GM21423 (cell line): ENCODE measurements at regions not wholly inside any gene's neighbourhood (a gene's known extent, or its start where the extent isn't known, plus 50 kb on each side); places are given as distances from the start of the nearest gene placed in this dataset.

ENCODE experiments used
- ATAC-seq: cut with Tn5 transposase; IDR thresholded peaks from one replicate; pipeline ENCODE4 v1.9.1; 2021; ENCODE audit warnings: mild to moderate bottlenecking, moderate library complexity; ENCODE audit not compliant: unreplicated experiment

DNA sequence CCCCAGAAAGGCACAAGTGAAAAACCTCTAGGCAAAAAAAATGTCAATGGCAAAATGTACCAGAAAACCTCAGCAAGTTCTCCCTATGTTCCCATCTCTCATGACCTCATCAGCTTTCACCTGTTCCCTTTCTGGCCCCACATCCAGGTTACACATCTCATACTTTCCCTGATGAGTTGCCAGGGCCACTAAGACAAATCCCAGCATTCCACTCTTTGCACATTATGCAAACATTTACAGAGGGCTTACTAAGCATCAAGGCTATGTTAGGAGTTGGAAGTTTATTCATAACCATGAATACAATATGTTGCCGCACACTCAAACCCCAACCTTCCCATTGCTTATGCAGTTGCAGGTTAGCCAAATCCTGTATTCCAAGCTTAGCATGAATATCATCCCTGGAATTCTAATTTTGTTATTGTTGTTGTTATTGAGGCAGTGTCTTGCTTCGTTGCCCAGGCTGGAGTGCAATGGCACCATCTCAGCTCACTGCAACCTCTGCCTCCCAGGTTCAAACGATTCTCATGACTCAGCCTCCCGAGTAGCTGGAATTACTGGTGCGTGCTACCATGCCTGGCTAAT, 129.3 kb upstream of the UBE2E2 start:
- no peak for ATAC-seq

DNA sequence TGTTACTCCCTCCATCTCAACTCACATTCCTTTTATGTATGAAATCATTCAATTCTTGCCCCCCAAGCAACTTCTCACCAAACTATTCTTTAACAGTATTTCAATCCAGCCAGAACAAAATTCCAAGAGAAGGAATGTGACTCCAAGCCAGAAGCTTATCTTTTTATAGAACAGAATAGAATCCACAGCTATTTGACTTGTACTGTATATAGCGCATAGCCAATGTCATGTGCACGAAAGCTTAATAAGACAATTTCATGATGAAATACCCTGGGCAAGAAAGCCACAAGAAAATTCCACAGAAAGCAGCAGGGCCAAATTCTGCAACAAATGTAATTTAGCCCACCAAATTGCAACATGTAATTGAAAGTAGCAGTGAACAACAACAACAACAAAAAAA, 127.6 kb upstream of the UBE2E2 start:
- ATAC-seq, result no peak

- no peak for ATAC-seq
These were observed 126.7 kb upstream of the UBE2E2 start for GRCh38 chr3:23076437-23076836.

- no peak for ATAC-seq
These were observed 126.0 kb upstream of the UBE2E2 start for GRCh38 chr3:23077126-23077525.

DNA sequence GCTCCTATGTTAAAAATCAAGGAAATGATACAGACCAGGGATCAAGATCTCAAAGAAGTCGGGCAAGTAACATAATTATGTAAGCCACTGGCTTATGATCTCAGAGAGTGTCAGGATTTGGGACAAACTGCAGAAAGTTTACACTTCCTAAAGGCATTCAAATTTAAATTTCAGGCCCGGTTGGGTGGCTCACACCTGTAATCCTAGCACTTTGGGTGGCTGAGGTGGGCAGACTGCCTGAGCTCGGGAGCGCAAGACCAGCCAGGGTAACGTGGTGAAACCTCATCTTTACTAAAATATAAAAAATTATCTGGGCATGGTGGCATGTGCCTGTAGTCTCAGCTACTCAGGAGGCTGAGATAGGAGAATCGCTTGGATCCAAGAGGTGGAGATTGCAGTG, 124.4 kb upstream of the UBE2E2 start:
- no peak for ATAC-seq

GRCh38 chr3:23079976-23080375, 123.2 kb upstream of the UBE2E2 start:
- no peak for ATAC-seq

DNA sequence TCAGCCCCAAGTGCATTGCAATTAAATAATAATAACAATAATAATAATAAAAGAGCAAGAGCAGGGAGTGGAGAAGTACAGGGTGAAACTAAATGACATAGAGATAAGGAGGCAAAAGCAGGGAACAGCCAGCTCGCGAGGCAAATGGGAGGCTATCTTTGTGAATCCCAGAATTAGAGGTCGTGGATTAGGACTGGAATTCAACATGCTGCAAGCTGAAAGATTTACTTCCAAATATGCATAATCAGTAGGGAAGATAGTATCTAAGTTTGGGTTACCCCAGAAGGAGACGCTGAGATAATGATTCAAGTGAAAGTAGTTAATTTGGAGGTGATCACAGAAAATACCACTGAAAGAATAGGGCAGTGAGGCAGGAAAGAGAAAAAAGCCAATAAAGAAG, 119.4 kb upstream of the UBE2E2 start:
- ATAC-seq, result no peak

GRCh38 chr3:23084367-23084766, 118.8 kb upstream of the UBE2E2 start:
- ATAC-seq, result no peak

- no peak for ATAC-seq
These were observed 117.9 kb upstream of the UBE2E2 start for GRCh38 chr3:23085261-23085660.

DNA sequence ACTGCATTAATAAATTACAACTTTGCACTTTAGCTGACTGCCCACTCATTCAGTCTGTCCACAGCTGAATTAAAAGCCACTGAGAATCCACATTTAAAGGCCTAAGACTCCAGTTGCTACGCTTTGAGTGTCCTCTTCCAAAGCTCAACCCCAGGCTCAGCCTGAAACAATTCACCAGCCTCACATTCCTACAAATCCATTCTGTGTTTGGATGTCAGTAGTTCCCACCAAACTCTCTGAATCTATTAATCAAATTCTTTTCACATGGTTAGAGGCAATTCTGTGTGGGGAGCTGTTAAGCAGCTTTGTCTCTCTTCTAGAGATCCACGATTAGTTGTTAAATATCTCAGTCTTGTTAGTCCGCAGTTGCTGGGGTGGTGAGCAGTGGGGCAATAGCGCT, 116.8 kb upstream of the UBE2E2 start:
- no peak for ATAC-seq

- no peak for ATAC-seq
These were observed 116.3 kb upstream of the UBE2E2 start for GRCh38 chr3:23086831-23087230.

DNA sequence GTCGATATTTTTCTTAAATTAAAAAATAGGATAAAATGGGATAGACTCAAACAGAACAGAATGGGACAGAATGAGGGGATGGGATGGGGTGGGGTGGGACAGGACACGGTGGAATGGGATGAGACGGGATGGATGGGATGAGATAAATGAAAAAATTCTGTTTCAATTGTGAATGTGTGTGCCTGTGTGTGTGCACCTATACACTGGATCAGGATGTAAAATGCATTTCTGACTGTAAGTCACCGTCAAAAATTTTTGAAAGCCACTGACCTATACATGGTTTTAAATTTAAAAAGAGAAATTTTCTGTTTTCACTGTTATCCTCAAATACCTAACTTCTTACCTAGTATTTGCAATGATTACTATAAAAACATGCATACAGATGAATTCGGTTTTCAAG, 108.7 kb upstream of the UBE2E2 start:
- ATAC-seq, result no peak

- no peak for ATAC-seq
These were observed 108.2 kb upstream of the UBE2E2 start for GRCh38 chr3:23094890-23095462.

- ATAC-seq, result no peak
These were observed 107.1 kb upstream of the UBE2E2 start for GRCh38 chr3:23096041-23096440.

DNA sequence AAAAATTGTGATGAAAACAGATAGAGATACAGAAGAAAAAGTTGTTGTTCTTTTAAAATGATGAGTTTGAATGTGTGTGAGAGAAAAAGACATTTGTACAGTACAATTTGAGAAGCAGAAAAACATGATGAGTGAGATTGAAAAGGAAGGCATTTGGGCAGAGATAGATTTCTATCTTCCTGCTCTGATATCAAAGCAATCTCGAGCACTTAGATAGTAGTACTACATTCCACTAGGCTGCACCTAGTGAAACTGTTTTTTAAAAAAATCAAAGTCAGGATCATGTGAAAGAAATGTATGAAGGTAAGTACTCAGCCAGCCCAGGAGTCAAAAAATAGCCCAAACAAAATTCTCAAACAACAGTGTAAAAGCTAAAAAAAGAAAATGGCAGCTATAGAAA, 104.1 kb upstream of the UBE2E2 start:
- no peak for ATAC-seq

GRCh38 chr3:23099677-23100076, 103.5 kb upstream of the UBE2E2 start:
- no peak for ATAC-seq

DNA sequence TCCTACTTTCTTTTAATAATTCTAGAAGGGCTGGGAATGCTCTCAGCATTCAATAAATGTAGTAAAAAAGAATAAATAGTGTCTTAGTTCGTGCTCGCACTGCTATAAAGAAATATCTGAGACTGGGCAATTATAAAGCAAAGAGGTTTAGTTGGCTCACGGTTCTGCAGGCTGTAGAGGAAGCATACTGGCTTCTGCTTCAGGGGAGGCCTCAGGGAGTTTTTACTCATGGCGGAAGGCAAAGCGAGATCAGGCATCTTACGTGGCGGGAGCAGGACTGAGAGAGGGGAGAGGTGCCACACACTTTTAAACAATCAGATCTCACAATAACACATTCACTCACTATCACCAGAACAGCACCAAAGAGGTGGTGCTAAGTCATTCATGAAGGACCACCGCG, 103.0 kb upstream of the UBE2E2 start:
- ATAC-seq, result no peak

DNA sequence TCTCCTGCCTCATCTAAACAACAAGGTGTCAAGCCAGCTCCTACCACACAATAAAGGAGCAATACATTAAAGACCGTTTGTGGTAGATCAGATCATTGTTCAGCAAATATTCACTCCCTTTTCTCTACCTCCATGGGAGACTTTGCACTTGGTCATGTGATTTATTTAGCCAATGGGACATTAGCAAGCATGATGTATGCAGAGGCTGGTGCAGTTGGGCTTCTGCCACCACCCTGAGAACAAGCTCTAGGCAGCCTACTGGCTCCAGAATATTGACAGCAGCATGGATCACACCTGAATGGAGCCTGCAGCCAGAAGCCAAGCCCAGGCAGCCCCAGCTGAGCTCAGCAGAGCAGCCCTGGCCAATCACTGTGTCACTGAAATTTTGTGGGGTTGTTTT, 99.4 kb upstream of the UBE2E2 start:
- no peak for ATAC-seq

GRCh38 chr3:23105048-23105447, 98.1 kb upstream of the UBE2E2 start:
- ATAC-seq, result no peak

- no peak for ATAC-seq
These were observed 96.5 kb upstream of the UBE2E2 start for GRCh38 chr3:23106666-23107065.

- ATAC-seq, result no peak
These were observed 95.9 kb upstream of the UBE2E2 start for GRCh38 chr3:23107221-23107620.

- ATAC-seq, result no peak
These were observed 94.6 kb upstream of the UBE2E2 start for GRCh38 chr3:23108451-23109057.

GRCh38 chr3:23111286-23111685, 91.8 kb upstream of the UBE2E2 start:
- ATAC-seq, result no peak
